HG03280 (cell line): ENCODE measurements at regions not wholly inside any gene's neighbourhood (a gene's known extent, or its start where the extent isn't known, plus 50 kb on each side); places are given as distances from the start of the nearest gene placed in this dataset.

Source experiments
- ATAC-seq: cut with Tn5 transposase; IDR thresholded peaks from one replicate; pipeline ENCODE4 v1.9.1; 2021; ENCODE audit warnings: mild to moderate bottlenecking, moderate library complexity; ENCODE audit not compliant: unreplicated experiment

- no peak for ATAC-seq
These were observed 50.8 kb upstream of the POU3F1 start for GRCh38 chr1:38097284-38097898.
